PC-9 (cell line): ENCODE measurements at regions not wholly inside any gene's neighbourhood (a gene's known extent, or its start where the extent isn't known, plus 50 kb on each side); places are given as distances from the start of the nearest gene placed in this dataset.

Experiments used
- EZH2 ChIP-seq: fragments of 200-600 bp; sonication (generic); IDR thresholded peaks from 2 replicates; pipeline ENCODE4 v1.8.0; 2017; ENCODE audit warnings: antibody characterized with exemption, low read depth
- TF ChIP-seq, protein P1 (sequence below): fragments of 200-600 bp; sonication (generic); conservative IDR thresholded peaks from 2 replicates; pipeline ENCODE4 v1.6.1; 2017; ENCODE audit warnings: mixed run types, antibody characterized with exemption, mild to moderate bottlenecking, moderate library complexity

DNA sequence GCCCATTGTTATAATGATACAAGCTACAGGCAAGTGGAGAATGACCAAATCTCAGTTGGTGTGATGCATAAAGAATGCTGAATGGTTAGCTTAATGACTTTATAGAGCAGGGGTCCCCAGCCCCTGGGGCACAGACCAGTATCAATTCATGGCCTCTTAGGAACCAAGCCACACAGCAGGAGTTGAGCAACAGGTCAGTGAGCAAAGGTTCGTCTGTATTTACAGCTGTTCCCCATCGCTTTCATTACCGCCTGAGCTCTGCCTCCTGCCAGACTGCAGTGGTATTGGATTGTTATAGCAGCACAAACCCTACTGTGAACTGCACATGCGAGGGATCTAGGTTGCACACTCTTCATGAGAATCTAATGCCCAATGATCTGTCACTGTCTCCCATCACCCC lies 114.0 kb upstream of the ZFHX3 start:
- no peak for TF ChIP-seq EZH2
- TF ChIP-seq, protein P1, sequence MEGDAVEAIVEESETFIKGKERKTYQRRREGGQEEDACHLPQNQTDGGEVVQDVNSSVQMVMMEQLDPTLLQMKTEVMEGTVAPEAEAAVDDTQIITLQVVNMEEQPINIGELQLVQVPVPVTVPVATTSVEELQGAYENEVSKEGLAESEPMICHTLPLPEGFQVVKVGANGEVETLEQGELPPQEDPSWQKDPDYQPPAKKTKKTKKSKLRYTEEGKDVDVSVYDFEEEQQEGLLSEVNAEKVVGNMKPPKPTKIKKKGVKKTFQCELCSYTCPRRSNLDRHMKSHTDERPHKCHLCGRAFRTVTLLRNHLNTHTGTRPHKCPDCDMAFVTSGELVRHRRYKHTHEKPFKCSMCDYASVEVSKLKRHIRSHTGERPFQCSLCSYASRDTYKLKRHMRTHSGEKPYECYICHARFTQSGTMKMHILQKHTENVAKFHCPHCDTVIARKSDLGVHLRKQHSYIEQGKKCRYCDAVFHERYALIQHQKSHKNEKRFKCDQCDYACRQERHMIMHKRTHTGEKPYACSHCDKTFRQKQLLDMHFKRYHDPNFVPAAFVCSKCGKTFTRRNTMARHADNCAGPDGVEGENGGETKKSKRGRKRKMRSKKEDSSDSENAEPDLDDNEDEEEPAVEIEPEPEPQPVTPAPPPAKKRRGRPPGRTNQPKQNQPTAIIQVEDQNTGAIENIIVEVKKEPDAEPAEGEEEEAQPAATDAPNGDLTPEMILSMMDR: no peak
